Mucosa of descending colon (tissue), 3 donors: ENCODE measurements at regions not wholly inside any gene's neighbourhood (a gene's known extent, or its start where the extent isn't known, plus 50 kb on each side); places are given as distances from the start of the nearest gene placed in this dataset.

Experiments
- ATAC-seq: fragments of 200-7000 bp; cut with Tn5 transposase; one replicate; pipeline ENCODE4 v1.9.1; 2020; ENCODE audit warnings: mild to moderate bottlenecking, moderate library complexity
- DNase-seq, 3 donors: peaks; one replicate each; pipeline ENCODE4 v3.0.0-alpha.2; 2020
- H3K36me3 ChIP-seq: fragments of 200-600 bp; one replicate; pipeline ENCODE4 v1.8.0; 2021; ENCODE audit warnings: low read depth, mild to moderate bottlenecking
- H3K4me1 ChIP-seq: fragments of 200-600 bp; one replicate; pipeline ENCODE4 v1.8.0; 2021; ENCODE audit warnings: low read depth, mild to moderate bottlenecking
- H3K4me3 ChIP-seq: fragments of 200-600 bp; one replicate; pipeline ENCODE4 v1.8.0; 2021; ENCODE audit warnings: mild to moderate bottlenecking
- H3K9me3 ChIP-seq: fragments of 200-600 bp; one replicate; pipeline ENCODE4 v1.8.0; 2021; ENCODE audit warnings: mild to moderate bottlenecking
- intact Hi-C, 2 donors: fragments of 100-400 bp; cut with DNase I in 1 of 2; cut with micrococcal nuclease in 1 of 2; formaldehyde crosslinking; loops; one replicate each; pipeline versions ENCODE4 v1.11.0 to v1.11.1; 2022; cut with DNase I, micrococcal nuclease
- TF ChIP-seq, protein P1 (sequence below): fragments of 200-600 bp; IDR thresholded peaks from one replicate; pipeline ENCODE4 v1.8.0; 2022; ENCODE audit warnings: antibody characterized with exemption, mild to moderate bottlenecking
- donor health status: DM: no; HTN: no; CAD: no; lungs with moderate emphysema.
- donor health status: DM: no; HTN: no; CAD: no.
- donor health status: DM: no; HTN: yes; CAD: no.

DNA sequence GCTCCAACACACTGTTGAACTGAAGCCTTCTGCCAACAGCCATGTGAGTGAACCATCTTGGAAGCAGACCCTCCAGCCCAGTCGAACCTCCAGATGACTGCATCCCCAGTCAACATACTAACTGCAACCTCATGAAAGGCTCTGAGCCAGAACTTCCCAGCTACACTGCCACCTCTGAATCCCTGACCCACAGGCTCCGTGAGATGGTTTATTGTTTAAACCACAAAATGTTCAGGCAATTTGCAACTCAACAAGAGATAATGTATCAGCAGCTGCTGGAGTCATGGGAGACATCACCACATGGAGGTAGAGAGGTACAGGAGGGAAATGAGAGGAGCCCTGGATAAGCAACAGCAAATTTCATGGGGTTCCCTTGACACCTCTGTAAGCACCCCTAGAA is 266.4 kb upstream of the NBEA start:
- H3K4me1 ChIP-seq = no peaks in the 10 kb centered on the region
- intact Hi-C loops = no loop called here
- TF ChIP-seq, protein P1, sequence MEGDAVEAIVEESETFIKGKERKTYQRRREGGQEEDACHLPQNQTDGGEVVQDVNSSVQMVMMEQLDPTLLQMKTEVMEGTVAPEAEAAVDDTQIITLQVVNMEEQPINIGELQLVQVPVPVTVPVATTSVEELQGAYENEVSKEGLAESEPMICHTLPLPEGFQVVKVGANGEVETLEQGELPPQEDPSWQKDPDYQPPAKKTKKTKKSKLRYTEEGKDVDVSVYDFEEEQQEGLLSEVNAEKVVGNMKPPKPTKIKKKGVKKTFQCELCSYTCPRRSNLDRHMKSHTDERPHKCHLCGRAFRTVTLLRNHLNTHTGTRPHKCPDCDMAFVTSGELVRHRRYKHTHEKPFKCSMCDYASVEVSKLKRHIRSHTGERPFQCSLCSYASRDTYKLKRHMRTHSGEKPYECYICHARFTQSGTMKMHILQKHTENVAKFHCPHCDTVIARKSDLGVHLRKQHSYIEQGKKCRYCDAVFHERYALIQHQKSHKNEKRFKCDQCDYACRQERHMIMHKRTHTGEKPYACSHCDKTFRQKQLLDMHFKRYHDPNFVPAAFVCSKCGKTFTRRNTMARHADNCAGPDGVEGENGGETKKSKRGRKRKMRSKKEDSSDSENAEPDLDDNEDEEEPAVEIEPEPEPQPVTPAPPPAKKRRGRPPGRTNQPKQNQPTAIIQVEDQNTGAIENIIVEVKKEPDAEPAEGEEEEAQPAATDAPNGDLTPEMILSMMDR = no peak
- no peak overlapping the region for H3K4me3 ChIP-seq
- no peaks in the 10 kb centered on the region for H3K36me3 ChIP-seq
- no peaks in the 10 kb centered on the region for H3K9me3 ChIP-seq
- ATAC-seq (no peak), DNase-seq (no peak)

DNA sequence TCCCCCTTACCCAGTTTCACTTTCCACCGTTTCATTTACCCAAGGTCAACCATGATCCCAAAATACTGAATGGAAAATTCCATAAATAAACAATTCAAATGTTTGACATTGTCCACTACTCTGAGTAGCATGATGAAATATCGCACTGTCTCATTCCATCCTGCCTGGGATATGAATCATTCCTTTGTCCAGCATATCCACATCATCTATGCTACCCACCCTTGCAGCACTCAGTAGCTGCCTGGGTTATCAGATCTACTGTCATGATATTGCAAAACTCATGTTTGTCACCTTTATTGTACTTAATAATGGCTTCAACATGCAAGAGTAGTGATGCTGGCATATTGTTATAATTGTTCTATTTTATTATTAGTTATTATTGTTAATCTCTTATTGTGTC is 263.9 kb upstream of the NBEA start:
- TF ChIP-seq, protein P1 = no peak
- H3K4me3 ChIP-seq = no peak overlapping the region
- DNase-seq (no peak), ATAC-seq (no peak)
- H3K9me3 ChIP-seq = no peaks in the 10 kb centered on the region
- H3K4me1 ChIP-seq = no peaks in the 10 kb centered on the region
- intact Hi-C loops = no loop called here
- H3K36me3 ChIP-seq = no peaks in the 10 kb centered on the region

DNA sequence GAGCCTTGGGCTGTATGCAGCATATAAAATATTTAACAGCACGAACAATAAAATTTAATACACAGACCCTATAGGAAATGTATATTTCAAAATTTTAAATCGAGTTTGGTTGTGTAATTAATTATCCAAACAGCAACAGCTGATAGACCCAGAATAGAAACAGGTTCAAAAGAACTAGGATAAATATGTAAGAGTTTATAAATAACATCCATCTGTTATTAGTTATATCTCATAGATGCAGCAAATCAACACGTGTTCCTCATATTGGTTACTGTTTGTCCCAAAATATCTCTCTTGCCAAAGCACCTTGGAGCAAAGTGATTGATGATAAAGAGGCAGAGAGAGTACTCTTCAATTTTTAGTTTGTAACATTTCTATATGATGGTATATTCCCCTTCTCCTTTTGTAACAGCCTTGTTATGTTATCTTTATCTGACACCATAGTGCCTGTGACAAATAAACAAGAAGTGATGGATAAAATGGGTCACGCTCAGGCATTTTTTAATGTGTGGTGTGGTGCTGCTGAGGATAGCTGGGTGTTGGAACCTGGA is 260.6 kb upstream of the NBEA start:
- no peak overlapping the region for H3K4me3 ChIP-seq

DNA sequence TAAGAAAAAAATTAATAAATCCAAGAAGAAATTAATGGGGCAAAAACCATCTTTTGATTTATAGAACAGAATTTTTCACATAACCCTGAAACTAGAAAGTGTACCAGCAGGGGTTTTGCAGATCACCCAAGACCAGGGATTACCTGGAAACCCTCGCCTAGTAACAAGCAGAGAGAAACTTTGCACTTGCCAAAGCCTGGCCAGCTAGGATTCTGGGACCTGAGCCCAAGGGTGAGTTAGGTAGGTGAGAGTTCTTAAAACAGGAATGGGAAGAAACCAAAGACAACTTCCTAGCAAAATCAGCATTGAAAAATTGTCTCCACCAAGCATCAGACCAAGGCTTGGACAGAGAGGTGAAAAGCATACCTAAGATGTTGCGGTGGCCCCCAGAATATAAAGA is 247.0 kb upstream of the NBEA start:
- no peak overlapping the region for H3K4me3 ChIP-seq
- DNase-seq = no peak
- H3K36me3 ChIP-seq = no peaks in the 10 kb centered on the region
- intact Hi-C loops = no loop called here
- TF ChIP-seq, protein P1 = no peak
- no peak for ATAC-seq
- no peaks in the 10 kb centered on the region for H3K9me3 ChIP-seq
- no peaks in the 10 kb centered on the region for H3K4me1 ChIP-seq

More for the DNA sequence above, 260.6 kb upstream of the NBEA start:
- TF ChIP-seq, protein P1 = no peak
- Histone ChIP-seq H3K4me1 (no peaks in the 10 kb centered on the region), H3K9me3 (no peaks in the 10 kb centered on the region), H3K36me3 (no peaks in the 10 kb centered on the region)
- DNase-seq = no peak
- intact Hi-C loops = no loop called here
- no peak for ATAC-seq

DNA sequence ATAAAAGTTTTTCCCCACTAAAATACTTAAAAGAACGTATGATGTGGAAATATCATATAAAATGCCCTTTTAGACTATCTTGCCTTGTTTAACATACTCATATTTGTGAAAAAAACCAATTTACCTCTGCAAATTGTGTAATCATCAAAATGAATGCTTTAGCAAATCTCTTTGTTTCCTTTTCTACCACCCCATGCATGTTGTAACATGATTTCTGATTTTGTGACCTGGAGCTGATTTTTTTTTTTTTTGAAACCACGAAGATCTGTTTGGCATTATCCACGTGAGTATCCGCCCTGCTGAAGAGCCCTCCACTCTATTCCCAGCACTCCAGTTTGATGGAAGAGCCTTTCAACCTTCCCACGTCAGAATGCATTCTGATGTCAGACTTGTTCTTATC is 245.8 kb upstream of the NBEA start:
- Histone ChIP-seq H3K36me3 (no peaks in the 10 kb centered on the region), H3K4me3 (no peak overlapping the region), H3K4me1 (no peaks in the 10 kb centered on the region), H3K9me3 (no peaks in the 10 kb centered on the region)
- ATAC-seq = no peak
- DNase-seq = no peak
- intact Hi-C loops = no loop called here
- TF ChIP-seq, protein P1 = no peak

DNA sequence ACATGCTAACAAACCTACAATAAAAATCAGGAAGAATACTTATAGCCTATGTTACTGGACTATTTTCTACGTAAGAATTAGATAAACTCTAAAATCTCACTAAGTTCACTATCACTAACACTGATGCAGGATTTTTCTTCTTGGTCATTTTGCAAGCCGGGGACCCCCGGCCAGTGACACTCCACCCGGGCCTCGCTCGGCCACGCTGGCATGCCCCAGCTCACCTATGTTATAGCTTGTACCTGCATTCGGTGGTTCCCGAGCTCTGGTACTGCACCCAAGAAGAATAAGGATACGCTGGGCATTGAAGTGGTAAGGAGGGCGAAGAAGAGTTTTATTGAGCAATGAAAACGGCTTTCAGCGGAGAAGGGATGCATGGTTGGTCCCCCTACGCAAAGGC is 245.3 kb upstream of the NBEA start:
- ATAC-seq (no peak), DNase-seq (no peak)
- Histone ChIP-seq H3K4me3 (no peak overlapping the region), H3K9me3 (no peaks in the 10 kb centered on the region), H3K36me3 (no peaks in the 10 kb centered on the region), H3K4me1 (no peaks in the 10 kb centered on the region)
- TF ChIP-seq, protein P1 = no peak
- intact Hi-C loops = no loop called here
